ENCODE measurements at regions not wholly inside any gene's neighbourhood (a gene's known extent, or its start where the extent isn't known, plus 50 kb on each side); places are given as distances from the start of the nearest gene placed in this dataset.

DNA sequence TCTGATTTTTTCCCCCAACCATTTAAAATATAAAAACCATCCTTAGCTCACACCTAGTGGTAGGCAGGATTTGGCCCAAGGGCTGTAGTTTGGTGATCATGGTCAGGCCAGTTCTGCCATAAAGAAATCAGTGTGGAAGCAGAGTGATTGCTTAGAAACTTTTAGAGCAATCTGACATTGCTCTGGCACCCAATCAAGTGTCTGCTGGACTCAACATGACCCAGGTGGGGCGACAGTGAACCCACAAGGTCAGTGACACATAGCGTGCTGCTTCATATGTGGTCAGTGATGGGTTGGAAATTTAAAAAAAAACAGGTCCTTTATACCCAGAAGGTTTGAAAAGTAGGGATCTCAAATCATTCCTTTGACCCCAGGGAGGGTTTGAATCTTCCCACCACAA, 107.9 kb downstream of the BANF2 start:
- no peak overlapping the region for H3K27ac Mint-ChIP-seq
- no peaks in the 10 kb centered on the region for H3K9me3 Mint-ChIP-seq (ENCODE audit: low read depth)
- H3K4me1 Mint-ChIP-seq (ENCODE audit: low read depth) = peaks cover 4% of the 10 kb centered on the region
- TF ChIP-seq, protein P1, sequence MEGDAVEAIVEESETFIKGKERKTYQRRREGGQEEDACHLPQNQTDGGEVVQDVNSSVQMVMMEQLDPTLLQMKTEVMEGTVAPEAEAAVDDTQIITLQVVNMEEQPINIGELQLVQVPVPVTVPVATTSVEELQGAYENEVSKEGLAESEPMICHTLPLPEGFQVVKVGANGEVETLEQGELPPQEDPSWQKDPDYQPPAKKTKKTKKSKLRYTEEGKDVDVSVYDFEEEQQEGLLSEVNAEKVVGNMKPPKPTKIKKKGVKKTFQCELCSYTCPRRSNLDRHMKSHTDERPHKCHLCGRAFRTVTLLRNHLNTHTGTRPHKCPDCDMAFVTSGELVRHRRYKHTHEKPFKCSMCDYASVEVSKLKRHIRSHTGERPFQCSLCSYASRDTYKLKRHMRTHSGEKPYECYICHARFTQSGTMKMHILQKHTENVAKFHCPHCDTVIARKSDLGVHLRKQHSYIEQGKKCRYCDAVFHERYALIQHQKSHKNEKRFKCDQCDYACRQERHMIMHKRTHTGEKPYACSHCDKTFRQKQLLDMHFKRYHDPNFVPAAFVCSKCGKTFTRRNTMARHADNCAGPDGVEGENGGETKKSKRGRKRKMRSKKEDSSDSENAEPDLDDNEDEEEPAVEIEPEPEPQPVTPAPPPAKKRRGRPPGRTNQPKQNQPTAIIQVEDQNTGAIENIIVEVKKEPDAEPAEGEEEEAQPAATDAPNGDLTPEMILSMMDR (IDR thresholded peaks at IDR 0.05; ENCODE audit: unreplicated experiment) = no peak
- H3K4me3 Mint-ChIP-seq (ENCODE audit: low read depth) = no peak overlapping the region
- H3K36me3 Mint-ChIP-seq (ENCODE audit: insufficient read depth) = no peaks in the 10 kb centered on the region
- DNase-seq (ENCODE audit: low spot score, unreplicated experiment) = no peak
- H3K27me3 Mint-ChIP-seq = no peaks in the 10 kb centered on the region

DNA sequence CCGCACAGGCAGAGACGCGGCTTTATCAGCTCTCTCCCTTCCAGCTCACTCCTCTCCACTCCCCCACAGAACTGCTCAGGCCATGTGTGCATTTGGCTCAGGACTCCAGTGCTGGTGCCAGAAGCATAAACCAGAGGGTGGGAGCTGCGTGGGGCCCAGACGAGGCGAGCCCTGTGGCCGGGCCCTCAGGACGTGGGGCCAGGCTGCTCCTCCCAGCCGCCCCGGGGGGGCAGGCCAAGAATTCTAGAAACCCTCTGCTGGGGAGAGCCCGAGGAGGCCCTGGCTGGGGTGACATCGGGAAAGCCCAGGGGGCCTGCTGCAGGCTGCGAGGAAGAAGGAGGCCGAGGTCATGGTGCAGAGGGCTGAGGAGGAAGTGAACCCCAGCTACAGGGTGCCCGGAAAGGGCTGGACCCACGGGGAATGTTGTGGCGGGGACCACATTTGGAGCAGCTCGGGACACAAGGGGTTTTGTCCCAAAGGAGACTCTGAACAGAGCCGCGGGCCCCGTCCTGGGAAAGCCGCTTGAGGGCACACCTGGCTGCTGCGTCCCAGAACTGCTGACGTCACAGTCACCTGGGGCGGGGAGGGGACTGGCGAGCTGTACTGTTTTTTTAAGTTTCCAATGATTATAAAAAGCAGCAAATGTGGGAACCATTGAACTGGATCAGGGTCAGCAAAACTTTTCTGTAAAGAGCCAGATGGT, 107.1 kb downstream of the BANF2 start:
- DNase-seq (ENCODE audit: low spot score, unreplicated experiment) = no peak
- Mint-ChIP-seq H3K27ac (no peak overlapping the region), H3K9me3 (ENCODE audit: low read depth) (no peaks in the 10 kb centered on the region), H3K27me3 (no peaks in the 10 kb centered on the region), H3K4me1 (ENCODE audit: low read depth) (peaks cover 4% of the 10 kb centered on the region), H3K4me3 (ENCODE audit: low read depth) (no peak overlapping the region), H3K36me3 (ENCODE audit: insufficient read depth) (no peaks in the 10 kb centered on the region)
- TF ChIP-seq, protein P1 (IDR thresholded peaks at IDR 0.05; ENCODE audit: unreplicated experiment) = no peak

DNA sequence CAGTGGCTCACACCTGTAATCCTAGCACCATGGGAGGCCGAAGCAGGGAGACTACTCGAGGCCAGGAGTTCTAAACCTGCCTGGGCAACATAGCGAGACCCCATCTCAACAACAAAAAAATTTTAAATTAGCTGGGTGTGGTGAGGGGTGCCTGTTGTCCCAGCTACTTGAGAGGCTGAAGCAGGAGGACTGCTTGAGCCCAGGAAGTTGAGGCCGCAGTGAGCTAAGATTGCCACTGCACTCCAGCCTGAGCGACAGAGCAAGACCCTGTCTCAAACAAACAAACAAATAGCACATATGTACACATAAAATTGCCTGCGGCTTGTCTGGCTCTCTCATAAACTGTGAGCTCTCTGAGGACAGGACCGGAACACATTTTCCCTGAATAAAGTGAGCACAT, 106.3 kb downstream of the BANF2 start:
- TF ChIP-seq, protein P1 (IDR thresholded peaks at IDR 0.05; ENCODE audit: unreplicated experiment) = no peak

DNA sequence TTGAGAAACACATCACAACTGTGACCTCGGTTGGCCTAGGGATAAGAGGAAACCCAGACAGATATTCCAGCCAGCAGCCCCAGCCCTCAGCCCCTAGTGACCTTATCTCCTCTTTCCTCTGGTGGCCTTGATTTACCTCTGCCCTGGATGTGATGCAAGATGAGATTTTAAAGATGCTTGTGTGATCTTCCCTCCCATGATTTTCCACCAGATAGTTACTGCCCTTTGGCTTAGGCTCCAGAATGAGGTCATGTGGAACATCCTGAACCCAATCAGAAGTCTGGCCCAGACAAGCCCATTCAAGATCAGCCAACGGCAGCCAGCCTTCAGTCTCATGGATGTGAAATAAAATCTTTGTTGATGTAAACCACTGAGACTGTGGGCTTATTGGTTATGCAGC, 104.0 kb downstream of the BANF2 start:
- peaks cover 6% of the 10 kb centered on the region for H3K9me3 Mint-ChIP-seq (ENCODE audit: low read depth)
- peaks cover 1% of the 10 kb centered on the region for H3K36me3 Mint-ChIP-seq (ENCODE audit: insufficient read depth)
- TF ChIP-seq, protein P1 (IDR thresholded peaks at IDR 0.05; ENCODE audit: unreplicated experiment) = no peak
- no peak overlapping the region for H3K27ac Mint-ChIP-seq
- H3K4me3 Mint-ChIP-seq (ENCODE audit: low read depth) = no peak overlapping the region
- H3K4me1 Mint-ChIP-seq (ENCODE audit: low read depth) = peaks cover 4% of the 10 kb centered on the region
- no peak for DNase-seq (ENCODE audit: low spot score, unreplicated experiment)
- H3K27me3 Mint-ChIP-seq = no peaks in the 10 kb centered on the region

More for the DNA sequence above, 106.3 kb downstream of the BANF2 start:
- Mint-ChIP-seq H3K4me3 (ENCODE audit: low read depth) (no peak overlapping the region), H3K4me1 (ENCODE audit: low read depth) (peaks cover 4% of the 10 kb centered on the region), H3K9me3 (ENCODE audit: low read depth) (no peaks in the 10 kb centered on the region), H3K27ac (no peak overlapping the region), H3K27me3 (no peaks in the 10 kb centered on the region), H3K36me3 (ENCODE audit: insufficient read depth) (no peaks in the 10 kb centered on the region)
- DNase-seq (ENCODE audit: low spot score, unreplicated experiment) = no peak

DNA sequence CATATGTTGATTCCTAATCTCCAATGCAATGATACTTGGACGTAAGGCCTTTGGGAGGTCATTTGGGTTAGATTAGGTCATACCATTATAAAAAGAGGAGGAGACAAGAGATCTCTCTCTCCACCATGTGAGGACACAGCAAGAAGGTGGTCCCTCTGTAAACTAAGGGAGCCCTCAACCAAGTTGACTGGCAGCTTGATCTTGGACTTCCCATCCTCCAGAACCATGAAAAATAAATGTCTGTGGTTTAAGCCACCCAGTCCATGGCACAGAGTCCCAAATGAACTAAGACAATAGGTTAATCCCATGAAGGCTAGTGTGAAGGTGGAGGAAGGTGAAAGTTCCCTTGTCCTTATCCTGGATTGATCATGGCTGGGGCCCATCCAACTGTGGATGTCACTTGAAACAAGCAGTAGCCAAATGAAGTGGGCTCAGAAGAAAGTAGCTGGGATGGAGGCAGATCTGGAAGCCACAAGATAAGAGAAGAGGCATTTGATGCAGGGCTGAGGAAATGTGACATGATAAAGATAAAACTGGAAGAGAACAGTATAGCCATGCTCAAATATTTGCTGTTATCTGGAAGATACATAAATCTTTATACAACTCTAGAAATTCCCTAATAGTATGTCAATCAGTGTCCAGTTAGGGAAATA, 99.9 kb downstream of the BANF2 start:
- no peak overlapping the region for H3K27ac Mint-ChIP-seq
- peaks cover 4% of the 10 kb centered on the region for H3K27me3 Mint-ChIP-seq
- no peak overlapping the region for H3K4me3 Mint-ChIP-seq (ENCODE audit: low read depth)
- no peaks in the 10 kb centered on the region for H3K4me1 Mint-ChIP-seq (ENCODE audit: low read depth)
- DNase-seq (ENCODE audit: low spot score, unreplicated experiment) = no peak
- TF ChIP-seq, protein P1 (IDR thresholded peaks at IDR 0.05; ENCODE audit: unreplicated experiment) = no peak
- peaks cover 1% of the 10 kb centered on the region for H3K36me3 Mint-ChIP-seq (ENCODE audit: insufficient read depth)
- peaks cover 6% of the 10 kb centered on the region for H3K9me3 Mint-ChIP-seq (ENCODE audit: low read depth)
